GM12892 (cell line): ENCODE measurements at regions not wholly inside any gene's neighbourhood (a gene's known extent, or its start where the extent isn't known, plus 50 kb on each side); places are given as distances from the start of the nearest gene placed in this dataset.

Source experiments
- DNase-seq: peaks from one replicate; pipeline ENCODE4 v3.0.0; 2011; ENCODE audit not compliant: insufficient read length
- FAIRE-seq: peaks from 2 replicates; lab custom pipeline; 2011; peaks lifted over from hg19 to GRCh38; lab: Jason Lieb, UNC
- POLR2A ChIP-seq: IDR thresholded peaks from 2 replicates; pipeline ENCODE4 v1.6.1; 2011; ENCODE audit warnings: low read depth, low read length, control low read depth
- POLR2AphosphoS5 ChIP-seq: IDR thresholded peaks from 2 replicates; pipeline ENCODE4 v1.6.1; 2011; ENCODE audit warnings: low read depth, low read length, control low read depth
- TAF1 ChIP-seq: IDR thresholded peaks from 2 replicates; pipeline ENCODE4 v1.6.1; 2011; ENCODE audit warnings: low read depth, mild to moderate bottlenecking, control low read depth, low read length, borderline replicate concordance

GRCh38 chr5:159644053-159644452, 272.2 kb upstream of the ADRA1B start:
- DNase-seq, result no peak
- TF ChIP-seq TAF1 (no peak), POLR2AphosphoS5 (no peak), POLR2A (no peak)
- FAIRE-seq, result no peak

- no peak for TF ChIP-seq POLR2AphosphoS5
- no peak for TF ChIP-seq POLR2A
- no peak for TF ChIP-seq TAF1
- DNase-seq (no peak), FAIRE-seq (no peak)
Observed at GRCh38 chr5:159645179-159645846, 271.0 kb upstream of the ADRA1B start.

- FAIRE-seq (no peak), DNase-seq (no peak)
- TF ChIP-seq TAF1, result no peak
- no peak for TF ChIP-seq POLR2AphosphoS5
- TF ChIP-seq POLR2A, result no peak
Observed at GRCh38 chr5:159650803-159651202, 265.5 kb upstream of the ADRA1B start.

- no peak for FAIRE-seq
- no peak for TF ChIP-seq POLR2A
- TF ChIP-seq TAF1, result no peak
- no peak for TF ChIP-seq POLR2AphosphoS5
- DNase-seq, result no peak
Observed at GRCh38 chr5:159655757-159656409, 260.4 kb upstream of the ADRA1B start.

GRCh38 chr5:159657298-159657697, 259.0 kb upstream of the ADRA1B start:
- DNase-seq, result no peak
- no peak for FAIRE-seq
- TF ChIP-seq POLR2A, result no peak
- TF ChIP-seq POLR2AphosphoS5, result no peak
- TF ChIP-seq TAF1, result no peak

GRCh38 chr5:159657771-159658170, 258.5 kb upstream of the ADRA1B start:
- TF ChIP-seq POLR2AphosphoS5, result no peak
- TF ChIP-seq POLR2A, result no peak
- TF ChIP-seq TAF1, result no peak
- DNase-seq (no peak), FAIRE-seq (no peak)

GRCh38 chr5:159658266-159658925, 257.9 kb upstream of the ADRA1B start:
- DNase-seq (no peak), FAIRE-seq (no peak)
- no peak for TF ChIP-seq POLR2A
- TF ChIP-seq TAF1, result no peak
- no peak for TF ChIP-seq POLR2AphosphoS5

GRCh38 chr5:159660401-159660800, 255.9 kb upstream of the ADRA1B start:
- DNase-seq, result no peak
- FAIRE-seq, result no peak
- TF ChIP-seq POLR2A (no peak), POLR2AphosphoS5 (no peak), TAF1 (no peak)

- DNase-seq (no peak), FAIRE-seq (no peak)
- TF ChIP-seq POLR2A, result no peak
- no peak for TF ChIP-seq POLR2AphosphoS5
Observed at GRCh38 chr5:159663986-159664385, 252.3 kb upstream of the ADRA1B start.

- FAIRE-seq, result no peak
- no peak for DNase-seq
- no peak for TF ChIP-seq POLR2A
- TF ChIP-seq POLR2AphosphoS5, result no peak
- TF ChIP-seq TAF1, result no peak
Observed at GRCh38 chr5:159667286-159667685, 249.0 kb upstream of the ADRA1B start.

GRCh38 chr5:159668556-159668955, 247.7 kb upstream of the ADRA1B start:
- DNase-seq, result no peak
- no peak for TF ChIP-seq POLR2A
- TF ChIP-seq TAF1, result no peak
- no peak for TF ChIP-seq POLR2AphosphoS5
- no peak for FAIRE-seq

- DNase-seq (no peak), FAIRE-seq (no peak)
- no peak for TF ChIP-seq POLR2AphosphoS5
- TF ChIP-seq POLR2A, result no peak
- no peak for TF ChIP-seq TAF1
Observed at GRCh38 chr5:159669559-159669958, 246.7 kb upstream of the ADRA1B start.

- no peak for TF ChIP-seq TAF1
- TF ChIP-seq POLR2A, result no peak
- no peak for TF ChIP-seq POLR2AphosphoS5
- FAIRE-seq (no peak), DNase-seq (no peak)
Observed at GRCh38 chr5:159671886-159672285, 244.4 kb upstream of the ADRA1B start.
